PFSK-1 (cell line): ENCODE measurements at regions not wholly inside any gene's neighbourhood (a gene's known extent, or its start where the extent isn't known, plus 50 kb on each side); places are given as distances from the start of the nearest gene placed in this dataset.

Source experiments
- FOXP2 ChIP-seq: optimal IDR thresholded peaks from 2 replicates; pipeline ENCODE3; 2011; ENCODE audit warnings: borderline replicate concordance, control low read depth, inconsistent platforms; ENCODE audit not compliant: insufficient read depth; ENCODE audit errors: extremely low read length, extremely low read depth
- POLR2AphosphoS5 ChIP-seq: IDR thresholded peaks from 2 replicates; pipeline ENCODE4 v1.6.1; 2012; ENCODE audit warnings: low read depth, mild to moderate bottlenecking, control low read depth, low read length, moderate library complexity
- SIN3A ChIP-seq: IDR thresholded peaks from 2 replicates; pipeline ENCODE4 v1.6.1; 2012; ENCODE audit warnings: mild to moderate bottlenecking, low read length, moderate library complexity, borderline replicate concordance; ENCODE audit not compliant: insufficient read depth
- TAF1 ChIP-seq: IDR thresholded peaks from 2 replicates; pipeline ENCODE4 v1.6.1; 2012; ENCODE audit warnings: low read length, control low read depth, borderline replicate concordance; ENCODE audit not compliant: insufficient read depth
- TF ChIP-seq, protein P1 (sequence below), 2 experiments: IDR thresholded peaks; 2 replicates each; pipeline versions ENCODE4 v1.6.1 to v1.8.0; 2011 to 2012; ENCODE audit warnings: low read depth in 2 of 2, low read length in 2 of 2, control low read depth in 1 of 2, inconsistent platforms in 1 of 2, mild to moderate bottlenecking in 1 of 2, moderate library complexity in 1 of 2; ENCODE audit not compliant: insufficient read depth in 1 of 2

DNA sequence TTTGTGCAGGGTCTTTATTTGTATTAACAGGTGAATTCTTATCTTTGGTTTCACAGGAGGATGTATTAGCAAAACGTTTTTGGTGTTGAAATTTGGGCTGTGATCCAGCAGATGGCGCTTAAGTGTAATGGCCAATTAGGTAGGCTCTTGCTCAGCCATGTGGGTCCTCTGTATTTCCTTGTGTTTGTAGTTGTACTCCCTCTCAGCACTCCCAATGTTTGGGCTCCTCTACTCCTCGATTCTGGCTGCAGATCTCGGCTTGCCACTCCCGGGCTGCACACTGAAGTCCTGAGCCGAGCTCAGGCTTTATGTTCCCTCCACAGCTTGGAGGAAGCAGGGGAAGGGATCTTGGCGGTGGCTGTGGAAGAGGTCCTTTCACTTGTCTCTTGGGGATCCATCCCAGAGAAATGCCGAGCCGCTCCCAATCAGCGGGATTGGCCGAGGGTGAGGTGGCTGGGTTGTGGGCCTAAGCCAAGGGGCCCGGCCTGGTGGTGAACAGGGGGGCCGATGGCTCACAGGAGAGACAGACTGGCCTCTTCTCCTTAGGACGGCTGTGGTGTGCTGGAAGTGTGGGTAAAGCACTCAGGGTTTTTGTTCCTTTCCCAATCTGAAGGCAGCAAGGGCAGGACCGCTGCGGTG, 133.7 kb downstream of the AEBP2 start:
- TF ChIP-seq SIN3A = no peak

DNA sequence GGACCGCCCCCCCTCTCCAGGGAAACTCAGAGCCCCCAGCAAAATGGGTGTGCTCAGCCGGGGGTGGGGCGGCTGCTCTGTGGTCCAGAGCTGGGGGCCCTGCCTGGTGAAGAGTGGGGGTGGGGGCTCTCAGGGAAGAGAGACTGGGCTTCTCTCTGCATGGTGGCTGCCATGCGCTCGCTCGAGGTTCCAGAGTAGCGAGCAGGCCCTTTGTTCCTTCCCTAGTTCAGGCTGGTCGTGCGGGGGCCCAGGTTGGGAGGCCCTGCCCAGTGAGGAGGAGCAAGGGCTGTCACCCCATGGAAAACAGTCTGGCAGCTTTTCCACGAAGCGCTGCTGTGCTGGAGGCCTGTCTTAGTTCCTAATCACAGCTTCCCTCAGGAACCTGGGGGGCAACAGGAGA, 134.6 kb downstream of the AEBP2 start:
- no peak for TF ChIP-seq TAF1

DNA sequence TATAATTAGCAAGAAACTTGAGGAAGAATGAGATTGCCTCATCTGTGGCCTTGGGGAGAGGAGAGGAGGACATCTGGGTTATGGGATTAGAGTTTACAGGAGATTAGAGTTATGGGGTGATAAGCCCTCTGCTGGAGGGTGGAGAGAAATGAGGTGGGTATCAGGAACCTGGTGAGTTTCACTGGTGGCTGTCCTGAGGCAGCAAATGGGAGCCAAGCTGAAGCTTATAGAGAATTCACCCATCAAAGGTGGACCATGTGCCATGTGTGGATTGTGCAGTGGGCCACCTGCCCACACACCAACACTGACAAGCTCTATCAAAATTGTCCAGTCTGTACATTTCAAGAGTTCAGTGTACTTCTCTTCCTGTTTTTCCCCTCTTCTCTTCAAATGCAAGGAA, 135.3 kb downstream of the AEBP2 start:
- TF ChIP-seq, protein P1, sequence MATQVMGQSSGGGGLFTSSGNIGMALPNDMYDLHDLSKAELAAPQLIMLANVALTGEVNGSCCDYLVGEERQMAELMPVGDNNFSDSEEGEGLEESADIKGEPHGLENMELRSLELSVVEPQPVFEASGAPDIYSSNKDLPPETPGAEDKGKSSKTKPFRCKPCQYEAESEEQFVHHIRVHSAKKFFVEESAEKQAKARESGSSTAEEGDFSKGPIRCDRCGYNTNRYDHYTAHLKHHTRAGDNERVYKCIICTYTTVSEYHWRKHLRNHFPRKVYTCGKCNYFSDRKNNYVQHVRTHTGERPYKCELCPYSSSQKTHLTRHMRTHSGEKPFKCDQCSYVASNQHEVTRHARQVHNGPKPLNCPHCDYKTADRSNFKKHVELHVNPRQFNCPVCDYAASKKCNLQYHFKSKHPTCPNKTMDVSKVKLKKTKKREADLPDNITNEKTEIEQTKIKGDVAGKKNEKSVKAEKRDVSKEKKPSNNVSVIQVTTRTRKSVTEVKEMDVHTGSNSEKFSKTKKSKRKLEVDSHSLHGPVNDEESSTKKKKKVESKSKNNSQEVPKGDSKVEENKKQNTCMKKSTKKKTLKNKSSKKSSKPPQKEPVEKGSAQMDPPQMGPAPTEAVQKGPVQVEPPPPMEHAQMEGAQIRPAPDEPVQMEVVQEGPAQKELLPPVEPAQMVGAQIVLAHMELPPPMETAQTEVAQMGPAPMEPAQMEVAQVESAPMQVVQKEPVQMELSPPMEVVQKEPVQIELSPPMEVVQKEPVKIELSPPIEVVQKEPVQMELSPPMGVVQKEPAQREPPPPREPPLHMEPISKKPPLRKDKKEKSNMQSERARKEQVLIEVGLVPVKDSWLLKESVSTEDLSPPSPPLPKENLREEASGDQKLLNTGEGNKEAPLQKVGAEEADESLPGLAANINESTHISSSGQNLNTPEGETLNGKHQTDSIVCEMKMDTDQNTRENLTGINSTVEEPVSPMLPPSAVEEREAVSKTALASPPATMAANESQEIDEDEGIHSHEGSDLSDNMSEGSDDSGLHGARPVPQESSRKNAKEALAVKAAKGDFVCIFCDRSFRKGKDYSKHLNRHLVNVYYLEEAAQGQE (IDR thresholded peaks at IDR 0.05; ENCODE audit: insufficient read depth in 1 of 2, low read depth in 2 of 2, low read length in 2 of 2) = no peak
- TF ChIP-seq TAF1 (no peak), POLR2AphosphoS5 (no peak), FOXP2 (no peak), SIN3A (no peak)

DNA sequence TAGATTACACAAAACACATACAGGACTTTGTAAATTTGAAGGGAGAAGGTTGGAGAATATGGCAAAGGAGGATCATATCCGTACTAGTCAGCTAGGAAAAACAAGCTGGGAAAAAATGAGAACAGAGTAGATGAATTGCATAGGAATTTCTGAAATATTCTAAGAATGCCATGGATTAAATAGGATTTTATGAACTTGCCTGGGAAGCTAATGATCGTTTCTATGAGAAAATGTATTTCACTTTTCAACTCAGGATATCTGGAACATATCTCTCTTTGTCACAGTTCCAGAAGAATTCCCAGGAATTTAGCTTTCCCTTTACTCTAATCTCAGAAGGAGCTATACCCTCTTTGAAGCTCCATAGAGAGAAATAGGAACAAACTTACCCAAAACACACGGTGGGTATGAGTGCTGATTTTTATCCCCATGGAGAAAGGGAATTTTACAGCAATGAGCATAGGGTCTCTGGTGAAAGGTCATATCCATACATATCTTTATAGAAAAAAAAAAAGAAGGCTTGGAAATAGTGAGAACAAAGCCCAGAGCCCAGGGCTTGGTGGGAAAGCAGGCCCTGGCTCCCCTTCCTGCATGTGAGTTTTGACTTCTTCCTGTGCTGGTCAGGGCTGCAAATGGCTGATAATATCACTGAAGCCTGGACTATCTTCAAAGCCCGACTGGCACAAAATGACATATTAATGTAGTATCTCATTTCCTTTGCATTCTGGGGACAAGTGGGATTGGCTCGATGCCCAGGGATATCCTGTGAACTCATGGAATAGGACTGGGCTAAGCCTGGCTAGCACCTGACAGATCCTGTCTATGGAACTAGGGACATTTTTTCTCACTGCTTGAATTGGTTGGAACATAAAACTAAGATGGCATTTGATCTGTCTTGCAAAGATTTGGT, 136.3 kb downstream of the AEBP2 start:
- TF ChIP-seq, protein P1 (IDR thresholded peaks at IDR 0.05; ENCODE audit: insufficient read depth in 1 of 2, low read depth in 2 of 2, low read length in 2 of 2) = peak in 1 of 2 experiments; percentile 64; a peak in 1 of 4 replicates
- no peak for TF ChIP-seq SIN3A
- no peak for TF ChIP-seq FOXP2
- peak; percentile 46; the same call in 1 of the 2 replicates for TF ChIP-seq POLR2AphosphoS5

DNA sequence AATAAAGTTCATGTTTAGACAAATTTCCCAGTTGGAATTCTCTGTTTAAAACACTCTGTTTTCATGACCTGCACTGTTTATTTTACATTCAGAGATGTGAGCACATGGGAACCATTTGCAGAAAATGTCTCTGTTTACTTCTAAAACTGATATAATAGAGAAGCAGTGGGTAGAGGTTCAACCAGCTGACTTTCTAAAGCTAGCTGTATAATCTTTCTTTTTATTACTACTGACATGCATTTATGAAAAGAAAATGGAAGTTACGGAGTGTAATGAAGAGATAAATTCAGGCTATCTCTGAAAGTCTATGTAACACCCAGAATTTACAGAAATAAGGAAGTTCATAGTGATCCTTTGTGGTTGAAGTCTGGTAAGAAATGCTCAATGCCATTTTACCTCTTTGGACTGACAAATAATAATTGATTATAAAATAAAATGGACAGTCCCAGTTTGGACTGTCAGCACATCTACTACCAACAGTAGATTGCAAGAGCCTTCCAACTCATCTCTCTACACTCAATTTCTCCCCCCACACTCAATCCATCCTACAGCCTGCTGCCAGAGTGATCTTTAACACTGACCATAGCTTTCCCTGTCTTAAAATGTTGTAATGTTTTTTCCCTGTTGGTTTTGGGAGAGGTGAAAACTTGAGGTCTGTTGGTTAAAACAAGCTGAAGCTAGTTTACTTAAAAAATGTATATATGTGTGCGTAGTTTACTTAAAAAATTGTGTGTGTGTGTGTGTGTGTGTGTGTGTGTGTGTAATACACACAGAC, 137.4 kb downstream of the AEBP2 start:
- TF ChIP-seq, protein P1 (IDR thresholded peaks at IDR 0.05; ENCODE audit: insufficient read depth in 1 of 2, low read depth in 2 of 2, low read length in 2 of 2) = no peak
- TF ChIP-seq FOXP2 (no peak), SIN3A (no peak), POLR2AphosphoS5 (no peak), TAF1 (no peak)

DNA sequence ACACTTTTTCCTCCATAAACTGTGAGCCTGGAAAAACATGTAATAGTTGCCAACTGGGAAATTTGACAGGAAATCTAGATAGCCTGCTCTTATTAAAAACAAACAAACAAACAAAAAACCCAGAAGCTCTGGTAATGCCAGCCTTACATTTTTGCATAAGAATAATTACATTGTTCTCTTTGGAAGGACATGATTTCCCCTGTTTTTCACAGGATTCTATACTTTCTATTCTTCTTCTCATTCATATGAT, 137.9 kb downstream of the AEBP2 start:
- TF ChIP-seq FOXP2 (no peak), SIN3A (no peak), TAF1 (no peak), POLR2AphosphoS5 (no peak)
- TF ChIP-seq, protein P1 (IDR thresholded peaks at IDR 0.05; ENCODE audit: insufficient read depth in 1 of 2, low read depth in 2 of 2, low read length in 2 of 2) = no peak
